D721Med (cell line): ENCODE measurements at regions not wholly inside any gene's neighbourhood (a gene's known extent, or its start where the extent isn't known, plus 50 kb on each side); places are given as distances from the start of the nearest gene placed in this dataset.

Source experiments
- DNase-seq: peaks from one replicate; pipeline ENCODE4 v3.0.0; 2011; ENCODE audit warnings: low spot score; ENCODE audit not compliant: insufficient read length
- FAIRE-seq: peaks from 2 replicates; lab custom pipeline; 2011; peaks lifted over from hg19 to GRCh38; lab: Jason Lieb, UNC
- CTCF ChIP-seq: IDR thresholded peaks from 2 replicates; pipeline ENCODE4 v1.5.1; 2012; ENCODE audit warnings: mild to moderate bottlenecking, control low read depth; ENCODE audit not compliant: insufficient read depth; ENCODE audit errors: missing control alignments

DNA sequence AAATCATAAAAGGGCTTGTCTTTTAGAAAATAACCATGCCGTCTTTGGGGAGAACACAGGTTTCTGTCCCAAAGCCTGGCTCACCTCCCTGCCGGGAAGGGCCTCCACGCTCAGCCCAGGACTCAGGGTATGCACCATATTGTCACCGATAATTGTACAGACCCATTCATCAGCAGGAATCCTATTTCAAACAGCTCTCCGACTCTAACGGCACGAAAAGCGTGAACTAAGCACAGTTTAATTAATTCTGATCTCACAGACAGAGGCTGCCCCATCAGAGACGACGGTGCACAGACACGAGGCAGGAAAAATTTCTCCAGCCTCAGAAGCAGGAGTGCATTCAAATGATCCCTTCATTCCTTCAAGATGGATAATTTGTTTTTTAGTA, 276.2 kb downstream of the MYCN start:
- FAIRE-seq (no peak), DNase-seq (no peak)
- no peak for TF ChIP-seq CTCF

GRCh38 chr2:16215902-16216557, 275.7 kb downstream of the MYCN start:
- DNase-seq = no peak
- no peak for TF ChIP-seq CTCF
- FAIRE-seq = no peak

GRCh38 chr2:16214861-16215260, 274.5 kb downstream of the MYCN start:
- FAIRE-seq (no peak), DNase-seq (no peak)
- TF ChIP-seq CTCF = no peak

- no peak for TF ChIP-seq CTCF
- FAIRE-seq (no peak), DNase-seq (no peak)
Measured at GRCh38 chr2:16214391-16214790, 274.0 kb downstream of the MYCN start.

DNA sequence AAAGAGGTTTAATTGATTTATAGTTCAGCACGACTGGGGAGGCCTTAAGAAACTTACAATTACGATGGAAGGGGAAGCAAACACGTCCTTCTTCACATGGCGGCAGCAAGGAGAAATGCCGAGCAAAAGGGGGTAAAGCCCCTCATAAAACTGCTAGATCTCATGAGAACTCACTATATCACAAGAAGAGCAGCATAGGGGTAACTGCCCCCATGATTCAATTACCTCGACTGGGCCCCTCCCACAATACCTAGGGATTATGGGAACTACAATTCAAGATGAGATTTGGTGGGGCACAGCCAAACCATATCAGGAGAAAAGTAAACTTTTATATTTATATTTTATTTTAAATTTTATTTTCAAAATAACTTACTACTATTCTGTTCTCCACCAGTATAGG, 272.0 kb downstream of the MYCN start:
- DNase-seq (no peak), FAIRE-seq (no peak)
- no peak for TF ChIP-seq CTCF

DNA sequence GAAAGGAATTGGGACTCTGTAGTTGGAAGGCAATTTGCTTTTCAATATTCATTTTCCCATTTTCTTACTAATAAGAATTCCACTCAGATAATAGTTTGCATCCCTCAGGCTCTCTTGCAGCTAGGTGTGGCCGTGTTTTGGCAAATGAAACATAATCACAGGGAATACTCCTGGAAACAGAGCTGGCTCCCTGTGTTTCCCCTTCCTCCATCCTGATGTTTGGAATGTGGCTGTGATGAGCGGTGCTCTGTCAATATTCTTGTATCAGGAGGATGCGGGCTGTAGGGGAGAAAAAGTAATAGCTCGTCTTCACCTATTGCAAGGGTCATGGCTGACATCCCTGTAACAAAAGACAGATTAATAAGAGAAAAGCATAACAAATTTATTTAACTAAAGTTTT, 271.0 kb downstream of the MYCN start:
- TF ChIP-seq CTCF = no peak
- FAIRE-seq = no peak

GRCh38 chr2:16210841-16211240, 270.5 kb downstream of the MYCN start:
- TF ChIP-seq CTCF = no peak
- DNase-seq = no peak
- no peak for FAIRE-seq

More for the DNA sequence above, 271.0 kb downstream of the MYCN start:
- DNase-seq = no peak
